Adrenal gland (tissue), 9 donors: ENCODE measurements at regions not wholly inside any gene's neighbourhood (a gene's known extent, or its start where the extent isn't known, plus 50 kb on each side); places are given as distances from the start of the nearest gene placed in this dataset.
A peak's percentile ranks its signal among the peaks of the same experiment; 100 is the strongest.

ENCODE experiments used
- DNase-seq, 7 donors: peaks; one replicate each; pipeline ENCODE4 v3.0.0-alpha.2; 2019 to 2020
- H3K27ac ChIP-seq, 5 donors: fragments of 200-600 bp; sonication (generic) in 4 of 5; 1 replicate in 3 of 5; 2 replicates in 2 of 5; pipeline versions ENCODE4 v1.5.1 to v1.8.0; 2016 to 2020; ENCODE audit warnings: mild to moderate bottlenecking in 1 of 5
- H3K27me3 ChIP-seq: fragments of 200-600 bp; 2 replicates; pipeline ENCODE4 v1.8.0; 2021
- H3K36me3 ChIP-seq, 2 donors: fragments of 200-600 bp; replicated peaks in 1 of 2; 1 replicate in 1 of 2; 2 replicates in 1 of 2; pipeline versions ENCODE4 v1.5.1 to v1.8.0; 2018 to 2022
- H3K4me1 ChIP-seq, 2 donors: fragments of 200-600 bp; replicated peaks in 1 of 2; 1 replicate in 1 of 2; 2 replicates in 1 of 2; pipeline versions ENCODE4 v1.5.1 to v1.8.0; 2018 to 2021
- H3K4me3 ChIP-seq, 4 donors: fragments of 200-600 bp; sonication (generic) in 3 of 4; one replicate each; pipeline ENCODE4 v1.5.1; 2016 to 2018
- H3K9me3 ChIP-seq, 3 donors: fragments of 200-600 bp; sonication (generic) in 1 of 3; replicated peaks in 1 of 3; 1 replicate in 2 of 3; 2 replicates in 1 of 3; pipeline versions ENCODE4 v1.5.1 to v1.8.0; 2016 to 2021
- POLR2A ChIP-seq, 2 donors: fragments of 450-650 bp; IDR thresholded peaks; one replicate each; pipeline ENCODE4 v1.6.1; 2017; ENCODE audit warnings: antibody characterized with exemption in 2 of 2, mild to moderate bottlenecking in 2 of 2, moderate library complexity in 1 of 2
- WGBS, 4 donors: extraction: QIAGEN DNeasy Blood & Tissue Kit in 2 of 4; methylation state at CpG; one replicate each; pipeline versions ENCODE4 v1.1.5 to v1.1.7; 2013 to 2017; 5-methylcytosine and 5-hydroxymethylcytosine counted together
- intact Hi-C, 2 donors: fragments of 100-400 bp; cut with DNase I; formaldehyde crosslinking; loops; one replicate each; pipeline versions ENCODE4 v1.14.1 to v1.15.0; 2022 to 2023
- TF ChIP-seq, protein P1 (sequence below), 6 experiments: fragments of 450-650 bp in 4 of 6; fragments of 200-600 bp in 2 of 6; sonication (generic) in 1 of 6; IDR thresholded peaks; 1 replicate in 5 of 6; 2 replicates in 1 of 6; pipeline versions ENCODE4 v1.5.1 to v1.8.0; 2016 to 2021; ENCODE audit warnings: antibody characterized with exemption in 6 of 6, mild to moderate bottlenecking in 2 of 6, moderate library complexity in 1 of 6
- donor health status: healthy with polysubstance abuse.
- donor health status: Bipolar disorder and iron deficiency.
- donor health status: DM: yes; HTN: yes; CAD: no.
- donor health status: DM: no; HTN: no; CAD: no.
- donor health status: DM: no; HTN: no; CAD: no.

DNA sequence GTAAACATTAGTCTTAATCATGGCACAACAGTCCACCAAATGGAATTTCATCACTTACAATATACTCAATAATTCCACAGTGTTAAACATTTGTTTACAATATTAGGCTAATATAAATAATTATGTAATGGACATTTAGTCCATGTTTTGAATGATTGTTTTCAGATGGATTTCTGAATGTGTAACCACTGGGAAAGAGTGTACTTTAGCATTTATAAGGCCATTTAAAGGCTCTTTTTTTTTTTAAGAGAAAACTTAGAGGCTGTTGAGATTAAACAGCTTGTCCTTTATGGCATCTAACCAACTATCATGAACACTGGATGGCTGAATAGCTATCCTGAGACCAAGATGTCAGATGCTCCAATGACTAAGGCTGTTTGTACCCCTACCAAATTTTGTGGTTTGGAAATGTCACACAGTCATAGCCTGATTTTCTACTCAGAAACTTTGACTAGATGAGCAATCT lies 248.3 kb upstream of the GLI3 start:
- DNase-seq = no peak
- Histone ChIP-seq H3K9me3 (no peaks in the 10 kb centered on the region), H3K27me3 (no peaks in the 10 kb centered on the region), H3K4me3 (no peak overlapping the region), H3K36me3 (no peaks in the 10 kb centered on the region), H3K27ac (no peak overlapping the region), H3K4me1 (no peaks in the 10 kb centered on the region)
- TF ChIP-seq POLR2A (IDR thresholded peaks at IDR 0.05) = no peak
- TF ChIP-seq, protein P1, sequence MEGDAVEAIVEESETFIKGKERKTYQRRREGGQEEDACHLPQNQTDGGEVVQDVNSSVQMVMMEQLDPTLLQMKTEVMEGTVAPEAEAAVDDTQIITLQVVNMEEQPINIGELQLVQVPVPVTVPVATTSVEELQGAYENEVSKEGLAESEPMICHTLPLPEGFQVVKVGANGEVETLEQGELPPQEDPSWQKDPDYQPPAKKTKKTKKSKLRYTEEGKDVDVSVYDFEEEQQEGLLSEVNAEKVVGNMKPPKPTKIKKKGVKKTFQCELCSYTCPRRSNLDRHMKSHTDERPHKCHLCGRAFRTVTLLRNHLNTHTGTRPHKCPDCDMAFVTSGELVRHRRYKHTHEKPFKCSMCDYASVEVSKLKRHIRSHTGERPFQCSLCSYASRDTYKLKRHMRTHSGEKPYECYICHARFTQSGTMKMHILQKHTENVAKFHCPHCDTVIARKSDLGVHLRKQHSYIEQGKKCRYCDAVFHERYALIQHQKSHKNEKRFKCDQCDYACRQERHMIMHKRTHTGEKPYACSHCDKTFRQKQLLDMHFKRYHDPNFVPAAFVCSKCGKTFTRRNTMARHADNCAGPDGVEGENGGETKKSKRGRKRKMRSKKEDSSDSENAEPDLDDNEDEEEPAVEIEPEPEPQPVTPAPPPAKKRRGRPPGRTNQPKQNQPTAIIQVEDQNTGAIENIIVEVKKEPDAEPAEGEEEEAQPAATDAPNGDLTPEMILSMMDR (IDR thresholded peaks at IDR 0.05) = no peak
- intact Hi-C loops = no loop called here

DNA sequence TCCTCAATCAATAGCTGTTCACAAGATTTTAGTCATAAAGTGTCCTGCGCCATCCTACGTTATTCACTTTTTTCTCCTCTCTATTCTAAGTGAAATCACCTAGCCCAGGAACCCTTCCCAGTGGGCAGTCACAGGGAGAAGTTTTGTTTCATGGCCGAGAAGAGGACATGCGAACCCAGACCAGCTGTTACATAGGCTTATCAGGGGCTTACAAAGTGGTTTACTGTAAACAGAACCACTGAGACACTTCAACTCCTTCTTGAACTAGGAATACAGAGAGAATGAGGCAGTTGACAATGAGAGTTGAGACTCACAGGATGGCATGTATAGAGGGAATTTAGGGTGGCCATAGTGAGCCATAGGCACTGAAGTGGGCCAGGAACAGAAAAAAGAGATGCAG lies 246.9 kb upstream of the GLI3 start:
- WGBS, 4 donors = 77 to 95% (median 87%) methylated on average over 4 of the region's 4 CpGs
- H3K4me1 ChIP-seq = no peaks in the 10 kb centered on the region
- intact Hi-C loops = no loop called here
- no peak for TF ChIP-seq POLR2A (IDR thresholded peaks at IDR 0.05)
- TF ChIP-seq, protein P1 (IDR thresholded peaks at IDR 0.05) = no peak
- no peaks in the 10 kb centered on the region for H3K36me3 ChIP-seq
- no peaks in the 10 kb centered on the region for H3K27me3 ChIP-seq
- no peak overlapping the region for H3K4me3 ChIP-seq
- no peaks in the 10 kb centered on the region for H3K9me3 ChIP-seq
- no peak overlapping the region for H3K27ac ChIP-seq
- DNase-seq = no peak

DNA sequence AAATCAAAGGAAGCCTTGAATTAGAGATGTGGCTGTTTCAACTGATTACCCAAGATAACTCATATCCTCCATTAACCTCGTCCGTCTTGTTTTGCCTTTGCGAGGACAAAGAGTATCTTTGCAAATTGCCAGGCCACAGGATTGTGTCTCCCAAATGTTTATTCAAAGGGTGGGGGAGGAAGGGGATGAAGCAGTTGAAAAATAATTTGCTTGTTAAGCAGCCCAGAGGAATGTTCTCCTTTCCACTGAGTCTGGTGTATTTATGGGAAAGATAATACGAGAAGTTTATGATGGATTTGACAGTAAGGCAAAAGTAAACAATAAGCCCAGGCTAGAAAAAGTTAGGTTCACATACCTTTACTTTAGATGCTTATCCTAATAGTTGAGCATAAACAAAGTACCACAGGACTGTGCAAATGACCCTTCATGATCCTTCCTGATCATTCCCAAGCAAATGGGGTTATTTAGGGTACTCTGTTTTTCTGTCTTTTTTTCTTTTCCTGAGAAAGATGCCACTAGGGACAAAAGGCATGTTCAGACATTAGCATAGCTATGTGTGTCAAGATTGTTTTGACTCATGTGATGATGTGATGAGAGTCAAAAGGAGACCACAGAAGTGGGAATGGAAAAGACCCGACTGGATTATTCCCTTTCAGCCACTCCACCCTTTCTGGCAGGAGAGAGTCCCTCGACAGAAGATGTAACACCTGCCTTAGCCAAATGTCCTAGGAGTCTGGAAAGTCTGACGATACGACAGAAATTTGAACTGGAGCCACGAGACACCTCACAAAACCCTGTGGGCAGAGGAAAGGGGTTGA lies 243.0 kb upstream of the GLI3 start:
- TF ChIP-seq POLR2A (IDR thresholded peaks at IDR 0.05) = no peak
- TF ChIP-seq, protein P1 (IDR thresholded peaks at IDR 0.05) = no peak
- no peak overlapping the region for H3K4me3 ChIP-seq
- no peaks in the 10 kb centered on the region for H3K36me3 ChIP-seq
- peak overlapping the region in 2 of 5 donors; percentile 17 to 22 for H3K27ac ChIP-seq
- intact Hi-C loops = no loop called here
- WGBS, 4 donors = 54 to 60% (median 57%) methylated on average over 9 of the region's 9 CpGs
- H3K4me1 ChIP-seq = no peaks in the 10 kb centered on the region
- H3K9me3 ChIP-seq = no peaks in the 10 kb centered on the region
- H3K27me3 ChIP-seq = no peaks in the 10 kb centered on the region
- DNase-seq = no peak

DNA sequence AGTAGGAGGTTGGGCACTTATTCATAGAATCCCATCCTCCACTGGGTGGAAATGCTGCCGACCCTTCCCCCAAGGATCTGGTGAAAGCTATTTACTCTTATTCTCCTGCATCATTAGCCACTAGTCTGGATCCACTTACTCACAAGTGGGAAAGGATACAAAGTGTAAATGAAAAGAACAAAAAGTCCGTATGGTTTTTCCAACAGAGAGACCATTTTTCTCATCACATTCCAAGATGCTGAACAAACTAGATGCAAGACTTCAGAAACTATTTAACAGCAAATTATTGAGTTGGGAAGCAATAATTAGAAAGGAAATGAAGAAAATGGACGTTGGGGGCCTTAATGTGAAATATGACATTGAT lies 242.4 kb upstream of the GLI3 start:
- Histone ChIP-seq H3K4me1 (no peaks in the 10 kb centered on the region), H3K4me3 (no peak overlapping the region), H3K36me3 (no peaks in the 10 kb centered on the region), H3K27ac (peak overlapping the region in 1 of 5 donors; percentile 40), H3K9me3 (no peaks in the 10 kb centered on the region), H3K27me3 (no peaks in the 10 kb centered on the region)
- no peak for TF ChIP-seq POLR2A (IDR thresholded peaks at IDR 0.05)
- TF ChIP-seq, protein P1 (IDR thresholded peaks at IDR 0.05) = no peak
- 46 to 53% (median 50%) methylated on average over 3 of the region's 3 CpGs for WGBS, 4 donors
- intact Hi-C loops = no loop called here
- no peak for DNase-seq
